ENCODE measurements at regions not wholly inside any gene's neighbourhood (a gene's known extent, or its start where the extent isn't known, plus 50 kb on each side); places are given as distances from the start of the nearest gene placed in this dataset.

DNA sequence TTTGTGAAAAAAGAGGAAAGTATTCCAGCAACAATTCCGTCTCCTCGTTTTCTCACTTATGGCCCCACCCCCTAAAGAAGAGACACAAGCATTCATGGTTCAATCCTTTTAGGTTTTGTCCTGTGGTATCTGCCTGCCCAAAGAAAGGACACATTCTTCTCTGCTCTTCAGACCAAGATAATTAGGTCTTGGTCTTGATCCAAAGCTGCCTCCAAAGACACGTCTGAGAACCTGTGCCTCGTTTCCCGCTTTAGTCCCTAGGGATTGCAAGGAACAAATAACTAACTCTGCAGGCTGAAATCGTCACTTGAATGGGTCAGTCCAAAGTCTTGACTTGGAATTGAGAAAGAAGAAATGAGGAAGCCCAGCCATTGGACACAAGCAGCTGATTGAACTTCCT, 202.7 kb upstream of the FAR2 start:
- TF ChIP-seq, protein P1, sequence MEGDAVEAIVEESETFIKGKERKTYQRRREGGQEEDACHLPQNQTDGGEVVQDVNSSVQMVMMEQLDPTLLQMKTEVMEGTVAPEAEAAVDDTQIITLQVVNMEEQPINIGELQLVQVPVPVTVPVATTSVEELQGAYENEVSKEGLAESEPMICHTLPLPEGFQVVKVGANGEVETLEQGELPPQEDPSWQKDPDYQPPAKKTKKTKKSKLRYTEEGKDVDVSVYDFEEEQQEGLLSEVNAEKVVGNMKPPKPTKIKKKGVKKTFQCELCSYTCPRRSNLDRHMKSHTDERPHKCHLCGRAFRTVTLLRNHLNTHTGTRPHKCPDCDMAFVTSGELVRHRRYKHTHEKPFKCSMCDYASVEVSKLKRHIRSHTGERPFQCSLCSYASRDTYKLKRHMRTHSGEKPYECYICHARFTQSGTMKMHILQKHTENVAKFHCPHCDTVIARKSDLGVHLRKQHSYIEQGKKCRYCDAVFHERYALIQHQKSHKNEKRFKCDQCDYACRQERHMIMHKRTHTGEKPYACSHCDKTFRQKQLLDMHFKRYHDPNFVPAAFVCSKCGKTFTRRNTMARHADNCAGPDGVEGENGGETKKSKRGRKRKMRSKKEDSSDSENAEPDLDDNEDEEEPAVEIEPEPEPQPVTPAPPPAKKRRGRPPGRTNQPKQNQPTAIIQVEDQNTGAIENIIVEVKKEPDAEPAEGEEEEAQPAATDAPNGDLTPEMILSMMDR (conservative IDR thresholded peaks at IDR 0.05; ENCODE audit: low read depth, low read length): no peak
- no peak for TF ChIP-seq EZH2 (IDR thresholded peaks at IDR 0.05; ENCODE audit: borderline replicate concordance, low read depth, low read length, poor library complexity, severe bottlenecking)
